Mesodermal cell (in vitro differentiated cells): ENCODE measurements at regions not wholly inside any gene's neighbourhood (a gene's known extent, or its start where the extent isn't known, plus 50 kb on each side); places are given as distances from the start of the nearest gene placed in this dataset.

ENCODE experiments used
- H3K27ac ChIP-seq: 2 replicates; pipeline ENCODE4 v1.7.0; 2013; ENCODE audit warnings: mild to moderate bottlenecking, low read depth, low read length, moderate library complexity; ENCODE audit not compliant: severe bottlenecking
- H3K36me3 ChIP-seq: 2 replicates; pipeline ENCODE4 v1.7.1; 2013; ENCODE audit warnings: mild to moderate bottlenecking, low read length, moderate library complexity; ENCODE audit not compliant: control insufficient read depth, insufficient read depth
- H3K4me1 ChIP-seq: one replicate; pipeline ENCODE4 v1.7.1; 2013; ENCODE audit warnings: mild to moderate bottlenecking, low read length; ENCODE audit not compliant: insufficient read depth, control insufficient read depth, poor library complexity, severe bottlenecking
- H3K4me3 ChIP-seq: 2 replicates; pipeline ENCODE4 v1.7.0; 2013; ENCODE audit warnings: low read length, control low read depth, mild to moderate bottlenecking; ENCODE audit not compliant: insufficient read depth, poor library complexity, severe bottlenecking; ENCODE audit errors: extremely low read depth
- H3K9me3 ChIP-seq: 2 replicates; pipeline ENCODE4 v1.7.1; 2013; ENCODE audit warnings: mild to moderate bottlenecking, low read length, moderate library complexity; ENCODE audit not compliant: control insufficient read depth
- WGBS, 2 experiments: methylation state at CpG; one replicate each; pipeline ENCODE4 v1.1.5; 2013; ENCODE audit warnings: missing lambda C conversion rate in 2 of 2; ENCODE audit not compliant: insufficient coverage in 2 of 2; 5-methylcytosine and 5-hydroxymethylcytosine counted together

GRCh38 chr14:81669308-81669707, 135.7 kb upstream of the SEL1L start:
- H3K36me3 ChIP-seq: no peaks in the 10 kb centered on the region
- no peak overlapping the region for H3K4me3 ChIP-seq
- peaks cover 5% of the 10 kb centered on the region for H3K9me3 ChIP-seq
- no peaks in the 10 kb centered on the region for H3K4me1 ChIP-seq
- WGBS, 2 experiments: 88 to 100% methylated on average over 2 of the region's 2 CpGs
- H3K27ac ChIP-seq: no peak overlapping the region

- H3K27ac ChIP-seq: no peak overlapping the region
- H3K36me3 ChIP-seq: no peaks in the 10 kb centered on the region
- no peaks in the 10 kb centered on the region for H3K4me1 ChIP-seq
- no peaks in the 10 kb centered on the region for H3K9me3 ChIP-seq
- 79% methylated on average over 2 of the region's 3 CpGs; no CpG with 5 or more reads in 1 of the 2 experiments for WGBS, 2 experiments
- H3K4me3 ChIP-seq: no peak overlapping the region
Measured at GRCh38 chr14:81673930-81674329, 140.3 kb upstream of the SEL1L start.

DNA sequence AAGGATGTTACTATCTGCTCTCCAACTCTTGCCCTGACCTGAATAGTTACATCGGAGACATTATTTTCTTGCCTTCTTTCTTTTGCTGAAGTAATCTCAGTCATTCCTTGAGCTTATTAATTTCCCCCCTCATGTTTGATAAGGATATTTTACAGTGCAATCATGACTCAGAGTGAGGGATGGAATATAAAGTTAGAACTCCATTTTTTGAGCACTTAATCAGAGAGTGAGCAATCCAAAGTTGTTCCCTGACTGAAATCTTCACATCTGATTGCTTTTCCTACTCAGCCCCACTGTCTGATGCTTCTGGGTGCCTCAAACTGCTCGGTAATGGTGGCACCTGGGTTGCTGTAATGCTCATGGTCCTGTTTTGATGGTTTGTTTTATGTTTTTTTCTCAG, 142.7 kb upstream of the SEL1L start:
- Histone ChIP-seq H3K9me3 (no peaks in the 10 kb centered on the region), H3K27ac (no peak overlapping the region), H3K4me3 (no peak overlapping the region), H3K4me1 (no peaks in the 10 kb centered on the region), H3K36me3 (no peaks in the 10 kb centered on the region)
- 100% methylated on average over 1 of the region's 2 CpGs; no CpG with 5 or more reads in 1 of the 2 experiments for WGBS, 2 experiments

- Histone ChIP-seq H3K36me3 (no peaks in the 10 kb centered on the region), H3K4me1 (no peaks in the 10 kb centered on the region), H3K4me3 (no peak overlapping the region), H3K9me3 (no peaks in the 10 kb centered on the region), H3K27ac (no peak overlapping the region)
- WGBS, 2 experiments: 83 to 87% methylated on average over 4 to 6 of the region's 7 CpGs
Measured at GRCh38 chr14:81676879-81677278, 143.2 kb upstream of the SEL1L start.

- Histone ChIP-seq H3K9me3 (no peaks in the 10 kb centered on the region), H3K4me3 (no peak overlapping the region), H3K27ac (no peak overlapping the region), H3K4me1 (no peaks in the 10 kb centered on the region), H3K36me3 (no peaks in the 10 kb centered on the region)
- 100% methylated on average over 1 of the region's 1 CpG for WGBS, 2 experiments
Measured at GRCh38 chr14:81677736-81678135, 144.1 kb upstream of the SEL1L start.

DNA sequence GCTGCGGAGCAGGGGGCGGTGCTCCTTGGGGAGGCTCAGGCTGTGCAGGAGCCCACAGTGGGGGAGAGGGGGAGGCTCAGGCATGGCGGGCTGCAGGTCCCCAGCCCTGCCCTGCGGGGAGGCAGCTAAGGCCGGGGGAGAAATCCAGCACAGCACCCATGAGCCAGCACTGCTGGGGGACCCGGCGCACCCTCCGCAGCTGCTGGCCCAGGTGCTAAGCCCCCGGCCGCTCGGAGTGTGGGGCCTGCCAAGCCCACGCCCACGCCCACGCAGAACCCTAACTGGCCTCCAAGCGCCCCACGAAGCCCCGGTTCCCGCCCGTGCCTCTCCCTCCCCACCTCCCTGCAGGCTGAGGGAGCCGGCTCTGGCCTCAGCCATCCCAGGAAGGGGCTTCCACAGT, 145.6 kb upstream of the SEL1L start:
- Histone ChIP-seq H3K36me3 (no peaks in the 10 kb centered on the region), H3K4me1 (no peaks in the 10 kb centered on the region), H3K9me3 (no peaks in the 10 kb centered on the region), H3K4me3 (no peak overlapping the region), H3K27ac (no peak overlapping the region)
- 94% methylated on average over 6 to 14 of the region's 20 CpGs for WGBS, 2 experiments

- Histone ChIP-seq H3K4me3 (no peak overlapping the region), H3K36me3 (no peaks in the 10 kb centered on the region), H3K9me3 (no peaks in the 10 kb centered on the region), H3K27ac (no peak overlapping the region), H3K4me1 (no peaks in the 10 kb centered on the region)
- 90 to 92% methylated on average over 1 of the region's 3 CpGs for WGBS, 2 experiments
Measured at GRCh38 chr14:81681541-81681940, 147.9 kb upstream of the SEL1L start.

DNA sequence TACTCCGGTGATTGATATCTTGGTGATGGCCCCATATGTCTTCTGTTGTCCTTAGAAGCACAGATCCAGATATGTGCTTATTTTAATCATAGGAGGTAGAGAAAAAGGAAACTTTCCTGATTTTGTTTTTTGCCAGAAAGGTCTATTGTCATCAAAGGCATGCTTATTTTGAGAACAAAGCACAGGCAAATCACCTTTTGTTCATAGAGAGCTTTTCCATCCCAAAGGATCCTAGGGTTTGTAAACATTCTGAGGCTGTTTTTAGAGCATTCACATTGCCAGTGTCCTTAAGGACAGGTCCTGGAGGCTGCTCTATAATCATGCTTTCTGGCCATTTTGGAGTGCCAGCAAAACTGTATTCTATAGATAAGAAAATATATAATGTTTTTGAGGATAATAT, 148.5 kb upstream of the SEL1L start:
- Histone ChIP-seq H3K4me1 (no peaks in the 10 kb centered on the region), H3K36me3 (no peaks in the 10 kb centered on the region), H3K4me3 (no peak overlapping the region), H3K9me3 (no peaks in the 10 kb centered on the region), H3K27ac (no peak overlapping the region)
- 100% methylated on average over 1 of the region's 1 CpG; no CpG with 5 or more reads in 1 of the 2 experiments for WGBS, 2 experiments

GRCh38 chr14:81682701-81683100, 149.0 kb upstream of the SEL1L start:
- H3K4me1 ChIP-seq: no peaks in the 10 kb centered on the region
- no peaks in the 10 kb centered on the region for H3K9me3 ChIP-seq
- H3K27ac ChIP-seq: no peak overlapping the region
- no peaks in the 10 kb centered on the region for H3K36me3 ChIP-seq
- WGBS, 2 experiments: 92 to 94% methylated on average over 2 of the region's 2 CpGs
- no peak overlapping the region for H3K4me3 ChIP-seq

GRCh38 chr14:81684696-81685095, 151.0 kb upstream of the SEL1L start:
- H3K4me1 ChIP-seq: no peaks in the 10 kb centered on the region
- H3K36me3 ChIP-seq: no peaks in the 10 kb centered on the region
- H3K9me3 ChIP-seq: no peaks in the 10 kb centered on the region
- H3K4me3 ChIP-seq: no peak overlapping the region
- no peak overlapping the region for H3K27ac ChIP-seq
- WGBS, 2 experiments: no CpG with 5 or more reads among the region's 1 CpG

DNA sequence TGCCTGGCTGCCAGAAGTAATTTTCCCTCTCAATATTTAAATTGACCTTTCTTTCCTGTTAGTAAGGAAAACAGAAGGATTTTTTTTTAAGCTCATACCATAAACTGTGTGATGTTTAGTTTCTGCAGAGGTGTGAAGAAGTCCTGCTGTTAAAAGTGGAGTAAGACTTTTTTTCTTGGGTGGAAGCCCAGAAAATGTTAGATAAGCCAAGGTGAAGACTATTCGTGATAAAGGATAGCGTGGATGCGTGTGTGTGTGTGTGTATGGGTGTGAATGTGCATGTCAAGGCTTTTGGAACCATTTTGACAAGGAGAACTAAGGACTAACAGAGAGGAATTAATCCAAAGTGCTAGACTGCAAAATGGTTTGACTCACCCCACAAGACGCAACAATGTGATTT, 152.9 kb upstream of the SEL1L start:
- Histone ChIP-seq H3K27ac (no peak overlapping the region), H3K9me3 (no peaks in the 10 kb centered on the region), H3K4me3 (no peak overlapping the region), H3K36me3 (no peaks in the 10 kb centered on the region), H3K4me1 (no peaks in the 10 kb centered on the region)
- WGBS, 2 experiments: 66 to 71% methylated on average over 3 to 4 of the region's 4 CpGs
